ENCODE measurements at regions not wholly inside any gene's neighbourhood (a gene's known extent, or its start where the extent isn't known, plus 50 kb on each side); places are given as distances from the start of the nearest gene placed in this dataset.

GRCh38 chr2:107235491-107236254 is 349.7 kb upstream of the ST6GAL2 start:
- no peaks in the 10 kb centered on the region for H3K4me1 ChIP-seq (ENCODE audit: control insufficient read depth in 2 of 2, insufficient read depth in 2 of 2, low read length in 2 of 2)
- no peak overlapping the region for H3K27ac ChIP-seq (ENCODE audit: low read depth in 2 of 2, low read length in 2 of 2)
- no peaks in the 10 kb centered on the region for H3K27me3 ChIP-seq (ENCODE audit: control insufficient read depth in 2 of 2, insufficient read depth in 2 of 2, low read length in 2 of 2)
- no peaks in the 10 kb centered on the region for H3K9me3 ChIP-seq (ENCODE audit: control insufficient read depth in 2 of 2, low read length in 2 of 2)
- H3K36me3 ChIP-seq (ENCODE audit: control insufficient read depth in 2 of 2, insufficient read depth in 2 of 2, low read length in 2 of 2): no peaks in the 10 kb centered on the region
- H3K9ac ChIP-seq (ENCODE audit: low read depth in 1 of 2, low read length in 2 of 2): no peak overlapping the region
- no peak overlapping the region for H3K4me3 ChIP-seq (ENCODE audit: low read length in 2 of 2)

GRCh38 chr2:107242811-107243210 is 356.8 kb upstream of the ST6GAL2 start:
- H3K9ac ChIP-seq (ENCODE audit: low read depth in 1 of 2, low read length in 2 of 2): no peak overlapping the region
- no peaks in the 10 kb centered on the region for H3K27me3 ChIP-seq (ENCODE audit: control insufficient read depth in 2 of 2, insufficient read depth in 2 of 2, low read length in 2 of 2)
- no peak overlapping the region for H3K27ac ChIP-seq (ENCODE audit: low read depth in 2 of 2, low read length in 2 of 2)
- no peak overlapping the region for H3K4me3 ChIP-seq (ENCODE audit: low read length in 2 of 2)
- H3K4me1 ChIP-seq (ENCODE audit: control insufficient read depth in 2 of 2, insufficient read depth in 2 of 2, low read length in 2 of 2): no peaks in the 10 kb centered on the region
- no peaks in the 10 kb centered on the region for H3K36me3 ChIP-seq (ENCODE audit: control insufficient read depth in 2 of 2, insufficient read depth in 2 of 2, low read length in 2 of 2)
- no peaks in the 10 kb centered on the region for H3K9me3 ChIP-seq (ENCODE audit: control insufficient read depth in 2 of 2, low read length in 2 of 2)

- H3K9ac ChIP-seq (ENCODE audit: low read depth in 1 of 2, low read length in 2 of 2): no peak overlapping the region
- H3K4me3 ChIP-seq (ENCODE audit: low read length in 2 of 2): no peak overlapping the region
- H3K9me3 ChIP-seq (ENCODE audit: control insufficient read depth in 2 of 2, low read length in 2 of 2): no peaks in the 10 kb centered on the region
- H3K27me3 ChIP-seq (ENCODE audit: control insufficient read depth in 2 of 2, insufficient read depth in 2 of 2, low read length in 2 of 2): no peaks in the 10 kb centered on the region
- no peaks in the 10 kb centered on the region for H3K4me1 ChIP-seq (ENCODE audit: control insufficient read depth in 2 of 2, insufficient read depth in 2 of 2, low read length in 2 of 2)
- H3K27ac ChIP-seq (ENCODE audit: low read depth in 2 of 2, low read length in 2 of 2): no peak overlapping the region
- no peaks in the 10 kb centered on the region for H3K36me3 ChIP-seq (ENCODE audit: control insufficient read depth in 2 of 2, insufficient read depth in 2 of 2, low read length in 2 of 2)
Observed at GRCh38 chr2:107248932-107249331, 363.0 kb upstream of the ST6GAL2 start.

- no peak overlapping the region for H3K9ac ChIP-seq (ENCODE audit: low read depth in 1 of 2, low read length in 2 of 2)
Observed at GRCh38 chr2:107255744-107256143, 369.8 kb upstream of the ST6GAL2 start.

GRCh38 chr2:107258531-107259407 is 372.8 kb upstream of the ST6GAL2 start:
- Histone ChIP-seq H3K9me3 (ENCODE audit: control insufficient read depth in 2 of 2, low read length in 2 of 2) (no peaks in the 10 kb centered on the region), H3K9ac (ENCODE audit: low read depth in 1 of 2, low read length in 2 of 2) (no peak overlapping the region), H3K4me1 (ENCODE audit: control insufficient read depth in 2 of 2, insufficient read depth in 2 of 2, low read length in 2 of 2) (no peaks in the 10 kb centered on the region), H3K27me3 (ENCODE audit: control insufficient read depth in 2 of 2, insufficient read depth in 2 of 2, low read length in 2 of 2) (no peaks in the 10 kb centered on the region), H3K36me3 (ENCODE audit: control insufficient read depth in 2 of 2, insufficient read depth in 2 of 2, low read length in 2 of 2) (no peaks in the 10 kb centered on the region), H3K27ac (ENCODE audit: low read depth in 2 of 2, low read length in 2 of 2) (no peak overlapping the region), H3K4me3 (ENCODE audit: low read length in 2 of 2) (no peak overlapping the region)

More at GRCh38 chr2:107255744-107256143, 369.8 kb upstream of the ST6GAL2 start:
- H3K4me3 ChIP-seq (ENCODE audit: low read length in 2 of 2): no peak overlapping the region
- H3K36me3 ChIP-seq (ENCODE audit: control insufficient read depth in 2 of 2, insufficient read depth in 2 of 2, low read length in 2 of 2): no peaks in the 10 kb centered on the region
- no peaks in the 10 kb centered on the region for H3K9me3 ChIP-seq (ENCODE audit: control insufficient read depth in 2 of 2, low read length in 2 of 2)
- no peaks in the 10 kb centered on the region for H3K4me1 ChIP-seq (ENCODE audit: control insufficient read depth in 2 of 2, insufficient read depth in 2 of 2, low read length in 2 of 2)
- no peak overlapping the region for H3K27ac ChIP-seq (ENCODE audit: low read depth in 2 of 2, low read length in 2 of 2)
- no peaks in the 10 kb centered on the region for H3K27me3 ChIP-seq (ENCODE audit: control insufficient read depth in 2 of 2, insufficient read depth in 2 of 2, low read length in 2 of 2)

GRCh38 chr2:107259408-107260195 is 373.6 kb upstream of the ST6GAL2 start:
- H3K9me3 ChIP-seq (ENCODE audit: control insufficient read depth in 2 of 2, low read length in 2 of 2): no peaks in the 10 kb centered on the region
- H3K27ac ChIP-seq (ENCODE audit: low read depth in 2 of 2, low read length in 2 of 2): no peak overlapping the region
- H3K4me1 ChIP-seq (ENCODE audit: control insufficient read depth in 2 of 2, insufficient read depth in 2 of 2, low read length in 2 of 2): no peaks in the 10 kb centered on the region
- H3K9ac ChIP-seq (ENCODE audit: low read depth in 1 of 2, low read length in 2 of 2): no peak overlapping the region
- H3K4me3 ChIP-seq (ENCODE audit: low read length in 2 of 2): no peak overlapping the region
- H3K36me3 ChIP-seq (ENCODE audit: control insufficient read depth in 2 of 2, insufficient read depth in 2 of 2, low read length in 2 of 2): no peaks in the 10 kb centered on the region
- H3K27me3 ChIP-seq (ENCODE audit: control insufficient read depth in 2 of 2, insufficient read depth in 2 of 2, low read length in 2 of 2): no peaks in the 10 kb centered on the region

- no peak overlapping the region for H3K9ac ChIP-seq (ENCODE audit: low read depth in 1 of 2, low read length in 2 of 2)
- H3K27ac ChIP-seq (ENCODE audit: low read depth in 2 of 2, low read length in 2 of 2): no peak overlapping the region
- H3K36me3 ChIP-seq (ENCODE audit: control insufficient read depth in 2 of 2, insufficient read depth in 2 of 2, low read length in 2 of 2): no peaks in the 10 kb centered on the region
- H3K9me3 ChIP-seq (ENCODE audit: control insufficient read depth in 2 of 2, low read length in 2 of 2): no peaks in the 10 kb centered on the region
- H3K4me3 ChIP-seq (ENCODE audit: low read length in 2 of 2): no peak overlapping the region
- H3K27me3 ChIP-seq (ENCODE audit: control insufficient read depth in 2 of 2, insufficient read depth in 2 of 2, low read length in 2 of 2): no peaks in the 10 kb centered on the region
- H3K4me1 ChIP-seq (ENCODE audit: control insufficient read depth in 2 of 2, insufficient read depth in 2 of 2, low read length in 2 of 2): no peaks in the 10 kb centered on the region
Observed at GRCh38 chr2:107263628-107264027, 377.7 kb upstream of the ST6GAL2 start.

GRCh38 chr2:107264184-107264583 is 378.2 kb upstream of the ST6GAL2 start:
- Histone ChIP-seq H3K36me3 (ENCODE audit: control insufficient read depth in 2 of 2, insufficient read depth in 2 of 2, low read length in 2 of 2) (no peaks in the 10 kb centered on the region), H3K27ac (ENCODE audit: low read depth in 2 of 2, low read length in 2 of 2) (no peak overlapping the region), H3K9me3 (ENCODE audit: control insufficient read depth in 2 of 2, low read length in 2 of 2) (no peaks in the 10 kb centered on the region), H3K27me3 (ENCODE audit: control insufficient read depth in 2 of 2, insufficient read depth in 2 of 2, low read length in 2 of 2) (no peaks in the 10 kb centered on the region), H3K4me3 (ENCODE audit: low read length in 2 of 2) (no peak overlapping the region), H3K4me1 (ENCODE audit: control insufficient read depth in 2 of 2, insufficient read depth in 2 of 2, low read length in 2 of 2) (no peaks in the 10 kb centered on the region), H3K9ac (ENCODE audit: low read depth in 1 of 2, low read length in 2 of 2) (no peak overlapping the region)

- Histone ChIP-seq H3K9me3 (ENCODE audit: control insufficient read depth in 2 of 2, low read length in 2 of 2) (no peaks in the 10 kb centered on the region), H3K4me3 (ENCODE audit: low read length in 2 of 2) (no peak overlapping the region), H3K4me1 (ENCODE audit: control insufficient read depth in 2 of 2, insufficient read depth in 2 of 2, low read length in 2 of 2) (no peaks in the 10 kb centered on the region), H3K27ac (ENCODE audit: low read depth in 2 of 2, low read length in 2 of 2) (no peak overlapping the region), H3K9ac (ENCODE audit: low read depth in 1 of 2, low read length in 2 of 2) (no peak overlapping the region), H3K36me3 (ENCODE audit: control insufficient read depth in 2 of 2, insufficient read depth in 2 of 2, low read length in 2 of 2) (no peaks in the 10 kb centered on the region), H3K27me3 (ENCODE audit: control insufficient read depth in 2 of 2, insufficient read depth in 2 of 2, low read length in 2 of 2) (no peaks in the 10 kb centered on the region)
Observed at GRCh38 chr2:107266555-107266954, 380.6 kb upstream of the ST6GAL2 start.

- Histone ChIP-seq H3K4me3 (ENCODE audit: low read length in 2 of 2) (no peak overlapping the region), H3K36me3 (ENCODE audit: control insufficient read depth in 2 of 2, insufficient read depth in 2 of 2, low read length in 2 of 2) (no peaks in the 10 kb centered on the region), H3K4me1 (ENCODE audit: control insufficient read depth in 2 of 2, insufficient read depth in 2 of 2, low read length in 2 of 2) (no peaks in the 10 kb centered on the region), H3K27me3 (ENCODE audit: control insufficient read depth in 2 of 2, insufficient read depth in 2 of 2, low read length in 2 of 2) (no peaks in the 10 kb centered on the region), H3K9me3 (ENCODE audit: control insufficient read depth in 2 of 2, low read length in 2 of 2) (no peaks in the 10 kb centered on the region), H3K27ac (ENCODE audit: low read depth in 2 of 2, low read length in 2 of 2) (no peak overlapping the region), H3K9ac (ENCODE audit: low read depth in 1 of 2, low read length in 2 of 2) (no peak overlapping the region)
Observed at GRCh38 chr2:107267086-107267485, 381.1 kb upstream of the ST6GAL2 start.

Data from mucosa of rectum (tissue), 2 donors.